ENCODE measurements at regions not wholly inside any gene's neighbourhood (a gene's known extent, or its start where the extent isn't known, plus 50 kb on each side); places are given as distances from the start of the nearest gene placed in this dataset.
A peak's percentile ranks its signal among the peaks of the same experiment; 100 is the strongest.

DNA sequence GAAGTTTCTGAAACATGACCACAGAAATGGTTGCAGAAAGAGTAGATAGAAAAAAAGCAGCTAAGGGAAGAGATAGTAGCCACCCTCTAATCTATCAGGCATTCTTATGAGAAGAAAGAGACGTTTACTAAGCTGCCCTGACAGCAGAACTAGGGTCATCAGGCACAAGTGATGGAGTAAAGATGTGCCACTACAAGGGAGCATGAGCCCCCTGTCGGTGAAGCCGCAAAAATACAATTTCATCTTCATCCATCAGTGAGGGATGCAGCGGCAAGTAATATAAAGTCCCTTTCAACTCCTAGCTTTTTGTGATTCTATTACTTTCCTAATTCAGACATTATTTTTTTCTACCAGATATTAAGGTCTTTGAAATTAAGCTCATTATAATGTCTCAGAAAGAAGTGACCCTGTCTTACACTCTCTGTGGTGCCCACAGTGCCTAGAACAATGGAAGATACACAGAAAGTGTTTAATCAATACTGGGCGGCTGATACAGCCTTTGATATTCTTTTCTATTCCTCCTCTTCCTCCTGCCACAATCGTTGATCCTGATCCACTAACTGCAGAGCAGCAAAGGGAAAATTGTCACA lies 651.6 kb downstream of the NTRK3 start:
- TF ChIP-seq, protein P1, sequence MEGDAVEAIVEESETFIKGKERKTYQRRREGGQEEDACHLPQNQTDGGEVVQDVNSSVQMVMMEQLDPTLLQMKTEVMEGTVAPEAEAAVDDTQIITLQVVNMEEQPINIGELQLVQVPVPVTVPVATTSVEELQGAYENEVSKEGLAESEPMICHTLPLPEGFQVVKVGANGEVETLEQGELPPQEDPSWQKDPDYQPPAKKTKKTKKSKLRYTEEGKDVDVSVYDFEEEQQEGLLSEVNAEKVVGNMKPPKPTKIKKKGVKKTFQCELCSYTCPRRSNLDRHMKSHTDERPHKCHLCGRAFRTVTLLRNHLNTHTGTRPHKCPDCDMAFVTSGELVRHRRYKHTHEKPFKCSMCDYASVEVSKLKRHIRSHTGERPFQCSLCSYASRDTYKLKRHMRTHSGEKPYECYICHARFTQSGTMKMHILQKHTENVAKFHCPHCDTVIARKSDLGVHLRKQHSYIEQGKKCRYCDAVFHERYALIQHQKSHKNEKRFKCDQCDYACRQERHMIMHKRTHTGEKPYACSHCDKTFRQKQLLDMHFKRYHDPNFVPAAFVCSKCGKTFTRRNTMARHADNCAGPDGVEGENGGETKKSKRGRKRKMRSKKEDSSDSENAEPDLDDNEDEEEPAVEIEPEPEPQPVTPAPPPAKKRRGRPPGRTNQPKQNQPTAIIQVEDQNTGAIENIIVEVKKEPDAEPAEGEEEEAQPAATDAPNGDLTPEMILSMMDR (IDR thresholded peaks at IDR 0.05; ENCODE audit: insufficient read depth, low read length, severe bottlenecking) = peak; percentile 18
- Histone ChIP-seq H3K36me3 (ENCODE audit: control insufficient read depth, insufficient read depth, low read length) (no peaks in the 10 kb centered on the region), H3K27me3 (ENCODE audit: control insufficient read depth, insufficient read depth, low read length) (no peaks in the 10 kb centered on the region), H3K4me3 (ENCODE audit: low read depth, low read length) (no peak overlapping the region)
- no peak for DNase-seq (ENCODE audit: low read depth)
- no peak for FAIRE-seq

DNA sequence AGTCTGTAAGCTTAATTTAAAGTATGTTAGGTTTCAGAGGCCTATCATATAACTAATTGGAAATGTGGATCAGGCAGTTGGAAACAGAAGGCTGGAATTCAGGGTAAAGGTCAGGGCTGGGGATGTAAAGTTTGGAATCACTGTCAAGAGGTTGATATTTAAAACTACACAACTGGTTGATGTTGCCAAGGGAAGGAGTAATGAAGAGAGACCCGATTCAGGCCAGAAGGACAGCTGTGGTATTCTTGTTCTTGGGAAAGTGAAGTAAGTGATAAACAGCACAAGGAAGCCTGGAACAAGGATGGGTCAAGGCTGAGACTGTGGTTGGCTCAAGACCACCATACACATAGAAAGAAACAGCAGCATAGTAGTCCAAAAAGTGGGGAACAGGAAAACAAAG lies 654.2 kb downstream of the NTRK3 start:
- no peak for DNase-seq (ENCODE audit: low read depth)
- H3K4me3 ChIP-seq (ENCODE audit: low read depth, low read length) = no peak overlapping the region
- FAIRE-seq = no peak

DNA sequence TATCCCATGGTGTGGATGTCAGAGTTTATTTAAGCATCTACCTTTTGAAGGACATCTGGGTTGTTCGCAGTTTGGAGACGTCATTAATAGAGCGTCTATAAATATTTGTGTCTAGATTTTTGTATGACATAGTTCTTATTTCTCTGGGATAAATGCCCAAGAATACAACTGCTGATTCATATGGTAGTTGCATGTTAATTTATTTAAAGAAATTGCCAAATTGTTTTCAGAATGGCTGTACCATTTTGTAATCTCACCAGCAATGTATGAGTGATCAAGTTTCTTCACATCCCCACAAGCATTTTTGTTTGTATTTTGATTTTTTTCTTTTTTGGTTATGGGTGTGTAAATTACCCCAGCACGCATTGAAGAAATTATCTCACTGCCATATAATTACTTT lies 656.9 kb downstream of the NTRK3 start:
- H3K27me3 ChIP-seq (ENCODE audit: control insufficient read depth, insufficient read depth, low read length) = no peaks in the 10 kb centered on the region
- FAIRE-seq (no peak), DNase-seq (ENCODE audit: low read depth) (no peak)
- TF ChIP-seq, protein P1 (IDR thresholded peaks at IDR 0.05; ENCODE audit: insufficient read depth, low read length, severe bottlenecking) = no peak
- no peaks in the 10 kb centered on the region for H3K36me3 ChIP-seq (ENCODE audit: control insufficient read depth, insufficient read depth, low read length)
- H3K4me3 ChIP-seq (ENCODE audit: low read depth, low read length) = no peak overlapping the region

More for the DNA sequence above, 654.2 kb downstream of the NTRK3 start:
- H3K27me3 ChIP-seq (ENCODE audit: control insufficient read depth, insufficient read depth, low read length) = no peaks in the 10 kb centered on the region
- H3K36me3 ChIP-seq (ENCODE audit: control insufficient read depth, insufficient read depth, low read length) = no peaks in the 10 kb centered on the region
- TF ChIP-seq, protein P1 (IDR thresholded peaks at IDR 0.05; ENCODE audit: insufficient read depth, low read length, severe bottlenecking) = no peak

DNA sequence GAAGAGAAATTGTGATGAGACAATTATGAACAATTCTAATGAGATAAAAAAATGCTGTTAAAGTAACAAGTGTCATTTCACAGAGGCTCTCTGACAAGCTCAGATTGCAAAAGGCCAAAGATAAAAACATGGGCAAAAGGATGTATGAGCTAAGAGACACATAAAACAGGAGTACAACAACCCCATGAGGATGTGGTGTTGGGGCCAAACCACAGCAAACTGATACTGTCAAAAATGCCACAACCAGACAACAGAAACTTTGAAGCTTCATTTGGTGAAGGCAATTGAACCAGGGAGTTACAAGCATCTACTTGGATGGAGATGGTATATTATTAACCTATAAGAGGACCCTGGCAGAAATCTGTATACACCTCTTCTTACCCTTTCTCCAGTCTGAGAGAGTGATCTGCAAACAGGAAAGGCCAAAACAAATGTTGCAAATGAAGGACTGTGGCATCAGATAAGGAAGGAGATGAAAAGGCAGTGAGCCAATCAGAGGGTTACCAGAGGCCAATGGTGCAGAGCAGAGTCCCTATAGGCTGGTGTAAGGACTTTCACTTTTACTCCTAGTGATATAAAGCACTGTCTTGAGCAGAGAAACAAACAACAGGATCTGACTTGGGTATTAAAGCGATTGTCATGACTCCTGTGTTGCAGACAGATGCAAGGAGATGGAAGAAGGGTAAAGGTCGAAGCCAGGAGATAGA lies 659.0 kb downstream of the NTRK3 start:
- no peak overlapping the region for H3K4me3 ChIP-seq (ENCODE audit: low read depth, low read length)
- no peaks in the 10 kb centered on the region for H3K27me3 ChIP-seq (ENCODE audit: control insufficient read depth, insufficient read depth, low read length)
- TF ChIP-seq, protein P1 (IDR thresholded peaks at IDR 0.05; ENCODE audit: insufficient read depth, low read length, severe bottlenecking) = no peak
- no peak for DNase-seq (ENCODE audit: low read depth)
- H3K36me3 ChIP-seq (ENCODE audit: control insufficient read depth, insufficient read depth, low read length) = no peaks in the 10 kb centered on the region
- no peak for FAIRE-seq

DNA sequence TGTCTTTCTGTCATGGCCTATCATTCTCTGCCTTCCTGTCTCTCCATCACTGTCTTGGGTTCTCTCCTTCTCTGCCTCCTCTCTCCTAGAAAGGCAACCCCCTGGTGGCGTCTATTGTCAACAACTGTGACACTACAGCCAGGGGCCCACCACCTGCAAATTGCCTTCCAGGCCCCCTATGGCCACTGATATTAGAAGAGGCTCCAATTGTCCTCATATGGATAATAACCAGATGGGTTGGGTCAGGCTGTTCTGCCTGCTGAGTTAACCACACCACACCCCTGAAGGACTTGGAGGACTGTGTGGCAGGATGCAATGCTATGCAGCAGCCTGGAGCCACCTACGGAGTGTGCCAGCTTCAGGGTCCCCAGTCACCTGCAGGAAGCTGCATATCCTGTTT lies 665.0 kb downstream of the NTRK3 start:
- Histone ChIP-seq H3K27me3 (ENCODE audit: control insufficient read depth, insufficient read depth, low read length) (no peaks in the 10 kb centered on the region), H3K36me3 (ENCODE audit: control insufficient read depth, insufficient read depth, low read length) (no peaks in the 10 kb centered on the region), H3K4me3 (ENCODE audit: low read depth, low read length) (no peak overlapping the region)
- DNase-seq (ENCODE audit: low read depth) (no peak), FAIRE-seq (no peak)
- TF ChIP-seq, protein P1 (IDR thresholded peaks at IDR 0.05; ENCODE audit: insufficient read depth, low read length, severe bottlenecking) = no peak

Data from bronchial epithelial cell (primary cell).